Sigmoid colon (tissue), 6 donors: ENCODE measurements at regions not wholly inside any gene's neighbourhood (a gene's known extent, or its start where the extent isn't known, plus 50 kb on each side); places are given as distances from the start of the nearest gene placed in this dataset.

Experiments used
- DNase-seq: peaks from one replicate; pipeline ENCODE4 v3.0.0-alpha.2; 2019
- H3K27ac ChIP-seq, 4 donors: fragments of 200-600 bp; sonication (generic); one replicate each; pipeline ENCODE4 v1.5.1; 2016 to 2019; ENCODE audit warnings: mild to moderate bottlenecking in 1 of 4
- H3K27me3 ChIP-seq, 3 donors: fragments of 200-600 bp; sonication (generic); one replicate each; pipeline ENCODE4 v1.5.1; 2019; ENCODE audit warnings: mild to moderate bottlenecking in 1 of 3
- H3K36me3 ChIP-seq, 4 donors: fragments of 200-600 bp; sonication (generic); one replicate each; pipeline ENCODE4 v1.5.1; 2016 to 2019
- H3K4me1 ChIP-seq, 4 donors: fragments of 200-600 bp; sonication (generic); one replicate each; pipeline ENCODE4 v1.5.1; 2017 to 2019
- H3K4me3 ChIP-seq, 4 donors: fragments of 200-600 bp; sonication (generic); one replicate each; pipeline ENCODE4 v1.5.1; 2017 to 2019; ENCODE audit warnings: mild to moderate bottlenecking in 2 of 4, moderate library complexity in 1 of 4
- H3K9me3 ChIP-seq, 4 donors: fragments of 200-600 bp in 3 of 4; sonication (generic) in 3 of 4; one replicate each; pipeline versions ENCODE4 v1.5.1 to v1.6.1; 2013 to 2019
- EP300 ChIP-seq, 4 donors: sonication (generic); formaldehyde crosslinking; IDR thresholded peaks; one replicate each; pipeline ENCODE4 v1.6.1; 2017; ENCODE audit warnings: antibody characterized with exemption in 4 of 4
- POLR2A ChIP-seq, 2 donors: fragments of 450-650 bp; IDR thresholded peaks; one replicate each; pipeline ENCODE4 v1.6.1; 2016; ENCODE audit warnings: antibody characterized with exemption in 2 of 2, mild to moderate bottlenecking in 2 of 2, moderate library complexity in 2 of 2
- POLR2AphosphoS5 ChIP-seq, 4 donors: sonication (generic); formaldehyde crosslinking; IDR thresholded peaks; one replicate each; pipeline ENCODE4 v1.6.1; 2017; ENCODE audit warnings: antibody characterized with exemption in 4 of 4
- WGBS, 2 donors: extraction: QIAGEN DNeasy Blood & Tissue Kit; methylation state at CpG; one replicate each; pipeline ENCODE4 v1.1.7; 2013; 5-methylcytosine and 5-hydroxymethylcytosine counted together
- intact Hi-C: fragments of 100-400 bp; cut with DNase I; formaldehyde crosslinking; loops from one replicate; pipeline ENCODE4 v1.15.1; 2023
- TF ChIP-seq, protein P1 (sequence below), 4 experiments: fragments of 450-650 bp in 3 of 4; fragments of 200-600 bp in 1 of 4; IDR thresholded peaks; one replicate each; pipeline ENCODE4 v1.5.1; 2016 to 2019; ENCODE audit warnings: antibody characterized with exemption in 4 of 4, mild to moderate bottlenecking in 3 of 4, moderate library complexity in 2 of 4
- donor health status: healthy with polysubstance abuse.
- donor health status: healthy.

- no peaks in the 10 kb centered on the region for H3K9me3 ChIP-seq
- H3K27me3 ChIP-seq, result no peaks in the 10 kb centered on the region
- no peaks in the 10 kb centered on the region for H3K4me1 ChIP-seq
- DNase-seq, result no peak
- no peak overlapping the region for H3K4me3 ChIP-seq
- intact Hi-C loops, result no loop called here
- H3K36me3 ChIP-seq, result no peaks in the 10 kb centered on the region
- H3K27ac ChIP-seq, result no peak overlapping the region
- 66 to 74% methylated on average over 4 of the region's 4 CpGs for WGBS, 2 donors
- no peak for TF ChIP-seq POLR2A (IDR thresholded peaks at IDR 0.05)
- TF ChIP-seq, protein P1, sequence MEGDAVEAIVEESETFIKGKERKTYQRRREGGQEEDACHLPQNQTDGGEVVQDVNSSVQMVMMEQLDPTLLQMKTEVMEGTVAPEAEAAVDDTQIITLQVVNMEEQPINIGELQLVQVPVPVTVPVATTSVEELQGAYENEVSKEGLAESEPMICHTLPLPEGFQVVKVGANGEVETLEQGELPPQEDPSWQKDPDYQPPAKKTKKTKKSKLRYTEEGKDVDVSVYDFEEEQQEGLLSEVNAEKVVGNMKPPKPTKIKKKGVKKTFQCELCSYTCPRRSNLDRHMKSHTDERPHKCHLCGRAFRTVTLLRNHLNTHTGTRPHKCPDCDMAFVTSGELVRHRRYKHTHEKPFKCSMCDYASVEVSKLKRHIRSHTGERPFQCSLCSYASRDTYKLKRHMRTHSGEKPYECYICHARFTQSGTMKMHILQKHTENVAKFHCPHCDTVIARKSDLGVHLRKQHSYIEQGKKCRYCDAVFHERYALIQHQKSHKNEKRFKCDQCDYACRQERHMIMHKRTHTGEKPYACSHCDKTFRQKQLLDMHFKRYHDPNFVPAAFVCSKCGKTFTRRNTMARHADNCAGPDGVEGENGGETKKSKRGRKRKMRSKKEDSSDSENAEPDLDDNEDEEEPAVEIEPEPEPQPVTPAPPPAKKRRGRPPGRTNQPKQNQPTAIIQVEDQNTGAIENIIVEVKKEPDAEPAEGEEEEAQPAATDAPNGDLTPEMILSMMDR (IDR thresholded peaks at IDR 0.05), result no peak
- TF ChIP-seq EP300 (IDR thresholded peaks at IDR 0.05), result no peak
- no peak for TF ChIP-seq POLR2AphosphoS5 (IDR thresholded peaks at IDR 0.05)
These were observed 132.4 kb downstream of the NUAK1 start for GRCh38 chr12:106006382-106006781.

DNA sequence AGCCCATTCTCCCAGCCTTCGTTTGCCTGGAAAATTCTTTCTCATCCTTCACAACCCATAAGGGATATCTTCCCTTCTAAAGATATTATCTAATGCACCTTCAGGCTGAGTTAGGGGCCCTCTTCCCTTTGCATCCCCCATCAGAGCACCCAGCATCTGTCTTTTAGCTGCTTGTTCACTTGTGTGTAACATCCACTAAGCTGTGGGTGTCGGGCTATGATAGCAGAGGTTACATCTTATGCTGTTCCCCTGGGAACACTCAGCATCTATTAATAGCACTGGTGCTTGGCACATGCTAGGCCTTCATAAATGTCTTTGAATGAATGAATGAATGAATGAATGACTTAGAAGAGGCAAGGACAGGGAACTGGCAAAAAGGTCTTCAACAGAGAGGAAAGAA, 131.8 kb downstream of the NUAK1 start:
- no peaks in the 10 kb centered on the region for H3K4me1 ChIP-seq
- no peaks in the 10 kb centered on the region for H3K27me3 ChIP-seq
- H3K4me3 ChIP-seq, result no peak overlapping the region
- no peaks in the 10 kb centered on the region for H3K9me3 ChIP-seq
- intact Hi-C loops, result no loop called here
- H3K27ac ChIP-seq, result no peak overlapping the region
- TF ChIP-seq, protein P1 (IDR thresholded peaks at IDR 0.05), result no peak
- TF ChIP-seq POLR2A (IDR thresholded peaks at IDR 0.05), result no peak
- H3K36me3 ChIP-seq, result no peaks in the 10 kb centered on the region
- 72 to 93% methylated on average over 2 of the region's 2 CpGs for WGBS, 2 donors
- no peak for DNase-seq

GRCh38 chr12:106010741-106011140, 128.0 kb downstream of the NUAK1 start:
- no peaks in the 10 kb centered on the region for H3K27me3 ChIP-seq
- H3K4me1 ChIP-seq, result no peaks in the 10 kb centered on the region
- H3K9me3 ChIP-seq, result no peaks in the 10 kb centered on the region
- H3K27ac ChIP-seq, result no peak overlapping the region
- no peak overlapping the region for H3K4me3 ChIP-seq
- TF ChIP-seq POLR2A (IDR thresholded peaks at IDR 0.05), result no peak
- TF ChIP-seq POLR2AphosphoS5 (IDR thresholded peaks at IDR 0.05), result no peak
- TF ChIP-seq, protein P1 (IDR thresholded peaks at IDR 0.05), result no peak
- TF ChIP-seq EP300 (IDR thresholded peaks at IDR 0.05), result no peak
- no peak for DNase-seq
- H3K36me3 ChIP-seq, result no peaks in the 10 kb centered on the region
- intact Hi-C loops, result no loop called here
